Endothelial cell of umbilical vein (primary cell): ENCODE measurements at regions not wholly inside any gene's neighbourhood (a gene's known extent, or its start where the extent isn't known, plus 50 kb on each side); places are given as distances from the start of the nearest gene placed in this dataset.

ENCODE experiments used
- BruUV-seq: library from RNA; stranded (reverse); fragments of 400-500 nt; replicated peaks from 2 replicates; lab custom pipeline; 2021; lab: Mats Ljungman, UMichigan
- CTCF ChIA-PET: fragments of 300-600, 350-600 bp; sonication (Branson Sonifier 250); formaldehyde crosslinking; loops from one replicate; lab custom pipeline; 2021; ENCODE audit warnings: antibody characterized with exemption, inconsistent platforms; lab: Charles Lee
- POLR2A ChIA-PET: fragments of 300-600, 350-600 bp; sonication (Branson Sonifier 250); formaldehyde crosslinking; loops from one replicate; lab custom pipeline; 2021; ENCODE audit warnings: antibody characterized with exemption, inconsistent platforms; lab: Charles Lee
- DNase-seq: peaks from one replicate; pipeline ENCODE4 v3.0.0-alpha.2; 2011; ENCODE audit warnings: low read depth, low spot score
- FAIRE-seq: peaks from 2 replicates; lab custom pipeline; 2011; peaks lifted over from hg19 to GRCh38; lab: Jason Lieb, UNC
- H2AFZ ChIP-seq: 2 replicates; pipeline ENCODE4 v1.6.0; 2012; ENCODE audit warnings: low read depth, low read length, control low read depth, inconsistent platforms
- H3K27ac ChIP-seq: 2 replicates; pipeline ENCODE4 v1.5.1; 2011; ENCODE audit warnings: low read depth, mild to moderate bottlenecking, control low read depth, low read length, moderate library complexity; ENCODE audit not compliant: insufficient read depth
- H3K27me3 ChIP-seq, 2 experiments: 2 replicates each; pipeline versions ENCODE4 v1.6.0 to v1.6.1; 2011; ENCODE audit warnings: low read length in 2 of 2, mixed read lengths in 1 of 2; ENCODE audit not compliant: control insufficient read depth in 2 of 2, insufficient read depth in 2 of 2
- H3K36me3 ChIP-seq, 2 experiments: 2 replicates in 1 of 2; 3 replicates in 1 of 2; pipeline ENCODE4 v1.5.1; 2011; ENCODE audit warnings: low read length in 2 of 2, mild to moderate bottlenecking in 1 of 2, moderate library complexity in 1 of 2; ENCODE audit not compliant: control insufficient read depth in 2 of 2, insufficient read depth in 2 of 2; ENCODE audit errors: extremely low read depth in 1 of 2
- H3K4me1 ChIP-seq: 3 replicates; pipeline ENCODE4 v1.5.1; 2011; ENCODE audit warnings: mild to moderate bottlenecking, low read length; ENCODE audit not compliant: control insufficient read depth, insufficient read depth; ENCODE audit errors: extremely low read depth
- H3K4me2 ChIP-seq: 2 replicates; pipeline ENCODE4 v1.6.1; 2011; ENCODE audit warnings: low read length, control low read depth, mixed read lengths; ENCODE audit not compliant: insufficient read depth
- H3K4me3 ChIP-seq, 3 experiments: fragments of 200-600 bp in 1 of 3; sonication (generic), shearing (Covaris generic) in 1 of 3; replicated peaks in 1 of 3; 2 replicates each; pipeline ENCODE4 v1.5.1; 2011 to 2016; ENCODE audit warnings: control low read depth in 3 of 3, low read length in 3 of 3, mild to moderate bottlenecking in 2 of 3, inconsistent platforms in 1 of 3, low read depth in 1 of 3, moderate library complexity in 1 of 3; ENCODE audit not compliant: insufficient read depth in 1 of 3
- H3K79me2 ChIP-seq: 2 replicates; pipeline ENCODE4 v1.6.0; 2012; ENCODE audit warnings: low read length, inconsistent platforms; ENCODE audit not compliant: control insufficient read depth, insufficient read depth
- H3K9ac ChIP-seq: replicated peaks from 2 replicates; pipeline ENCODE3; 2011; ENCODE audit warnings: low read length, control low read depth; ENCODE audit not compliant: insufficient read depth; ENCODE audit errors: extremely low read depth
- H3K9me1 ChIP-seq: replicated peaks from 3 replicates; pipeline ENCODE4 v1.6.0; 2011; ENCODE audit warnings: mild to moderate bottlenecking, low read length; ENCODE audit not compliant: control insufficient read depth, insufficient read depth; ENCODE audit errors: extremely low read depth
- H3K9me3 ChIP-seq: replicated peaks from 2 replicates; pipeline ENCODE4 v1.5.1; 2012; ENCODE audit warnings: low read length, inconsistent platforms; ENCODE audit not compliant: control insufficient read depth, insufficient read depth
- H4K20me1 ChIP-seq: replicated peaks from 2 replicates; pipeline ENCODE3; 2011; ENCODE audit warnings: mild to moderate bottlenecking, low read length; ENCODE audit not compliant: control insufficient read depth, insufficient read depth; ENCODE audit errors: extremely low read depth
- CTCF ChIP-seq, 2 donors: IDR thresholded peaks; 1 replicate in 1 of 2; 2 replicates in 1 of 2; pipeline ENCODE4 v1.5.1; 2011; ENCODE audit warnings: low read length in 2 of 2, mild to moderate bottlenecking in 2 of 2, moderate library complexity in 2 of 2, control low read depth in 1 of 2, inconsistent platforms in 1 of 2, low read depth in 1 of 2; ENCODE audit not compliant: insufficient read depth in 1 of 2; ENCODE audit errors: extremely low read depth in 1 of 2
- EZH2 ChIP-seq: IDR thresholded peaks from 2 replicates; pipeline ENCODE4 v1.6.1; 2012; ENCODE audit warnings: borderline replicate concordance, low read depth, mild to moderate bottlenecking, moderate library complexity, low read length, inconsistent platforms; ENCODE audit not compliant: severe bottlenecking
- FOS ChIP-seq: IDR thresholded peaks from 2 replicates; pipeline ENCODE4 v1.6.1; 2011; ENCODE audit warnings: mild to moderate bottlenecking, low read length, moderate library complexity, borderline replicate concordance; ENCODE audit not compliant: insufficient read depth
- GATA2 ChIP-seq: IDR thresholded peaks from 2 replicates; pipeline ENCODE4 v1.7.0; 2011; ENCODE audit warnings: low read depth, mild to moderate bottlenecking, moderate library complexity, mixed read lengths, low read length; ENCODE audit not compliant: insufficient read length, insufficient read depth
- JUN ChIP-seq: IDR thresholded peaks from 2 replicates; pipeline ENCODE4 v1.6.1; 2011; ENCODE audit warnings: borderline replicate concordance, low read depth; ENCODE audit not compliant: insufficient read length, insufficient read depth
- MAX ChIP-seq: IDR thresholded peaks from 2 replicates; pipeline ENCODE4 v1.6.1; 2011; ENCODE audit not compliant: insufficient read depth, insufficient read length
- MYC ChIP-seq: IDR thresholded peaks from one replicate; pipeline ENCODE4 v1.6.1; 2011; ENCODE audit warnings: mild to moderate bottlenecking, low read depth, low read length
- POLR2A ChIP-seq: IDR thresholded peaks from 2 replicates; pipeline ENCODE4 v1.6.1; 2012; ENCODE audit warnings: low read depth, mild to moderate bottlenecking, control low read depth, low read length
- POLR2AphosphoS5 ChIP-seq: IDR thresholded peaks from 2 replicates; pipeline ENCODE4 v1.6.1; 2012; ENCODE audit warnings: low read depth, mild to moderate bottlenecking, control low read depth, low read length, moderate library complexity; ENCODE audit not compliant: insufficient read depth
- dilution Hi-C: fragments of 300-500 bp; cut with MboI; formaldehyde crosslinking; loops from one replicate; pipeline ENCODE4 v1.15.0; 2019; ENCODE audit warnings: low sequenced_read_pairs; ENCODE audit not compliant: extremely low pct_ligation_motif_present
- intact Hi-C: fragments of 100-400 bp; cut with micrococcal nuclease; formaldehyde crosslinking; loops from one replicate; pipeline ENCODE4 v1.10.0; 2022

- H3K9ac ChIP-seq = no peak overlapping the region
- DNase-seq (no peak), FAIRE-seq (no peak)
- no peaks in the 10 kb centered on the region for H3K9me1 ChIP-seq
- dilution Hi-C loops (no loop called here), intact Hi-C loops (no loop called here)
- H3K36me3 ChIP-seq = no peaks in the 10 kb centered on the region
- H2AFZ ChIP-seq = no peak overlapping the region
- H3K4me2 ChIP-seq = no peak overlapping the region
- H3K79me2 ChIP-seq = no peaks in the 10 kb centered on the region
- H3K4me3 ChIP-seq = no peak overlapping the region
- H3K27ac ChIP-seq = no peak overlapping the region
- H3K4me1 ChIP-seq = no peaks in the 10 kb centered on the region
- H3K27me3 ChIP-seq = no peaks in the 10 kb centered on the region
- CTCF ChIA-PET = no interaction called here
- no peak for TF ChIP-seq POLR2AphosphoS5
- no peak for TF ChIP-seq CTCF (IDR thresholded peaks at IDR 0.05; ENCODE audit: extremely low read depth in 1 of 2, insufficient read depth in 1 of 2, low read depth in 1 of 2, low read length in 2 of 2)
- no peak for TF ChIP-seq FOS
- TF ChIP-seq MYC = no peak
- no peak for TF ChIP-seq GATA2
- no peak for TF ChIP-seq JUN
- no peak for TF ChIP-seq POLR2A
- no peak for TF ChIP-seq EZH2
- no peak for TF ChIP-seq MAX
- BruUV-seq = no TSS peak
- no peaks in the 10 kb centered on the region for H3K9me3 ChIP-seq
- POLR2A ChIA-PET = no interaction called here
- H4K20me1 ChIP-seq = no peaks in the 10 kb centered on the region
These were observed 203.9 kb upstream of the SAMSN1 start for GRCh38 chr21:14750041-14750440.
